ENCODE measurements at regions not wholly inside any gene's neighbourhood (a gene's known extent, or its start where the extent isn't known, plus 50 kb on each side); places are given as distances from the start of the nearest gene placed in this dataset.

DNA sequence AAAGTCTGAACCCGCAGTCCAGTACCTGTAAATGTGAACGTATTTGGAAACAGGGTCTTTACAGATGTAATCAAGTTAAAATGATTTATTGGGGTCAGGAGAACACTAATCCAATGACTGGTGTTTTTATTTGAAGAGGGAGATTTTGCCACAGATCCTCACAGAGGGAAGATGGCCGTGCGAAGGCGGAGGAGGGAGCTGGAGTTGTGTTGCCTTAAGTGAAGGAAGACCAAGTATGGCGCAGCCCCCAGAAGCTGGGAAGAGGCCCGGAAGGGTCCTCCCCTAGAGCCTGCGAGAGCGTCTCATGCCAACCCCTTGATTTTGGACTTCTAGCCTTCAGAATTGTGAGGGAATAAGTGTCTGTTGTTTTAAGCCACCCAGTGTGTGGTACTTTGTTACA lies 102.8 kb upstream of the NUDT4 start:
- CTCF ChIA-PET = no interaction called here
- POLR2A ChIA-PET (ENCODE audit: unreplicated experiment) = no interaction called here
- no TSS peak for BruUV-seq (replicated peaks)
- H3K4me2 ChIP-seq = no peak overlapping the region
- no peak overlapping the region for H3K4me3 ChIP-seq
- no peaks in the 10 kb centered on the region for H3K36me3 ChIP-seq (ENCODE audit: low read depth)
- peaks cover 10% of the 10 kb centered on the region for H3K4me1 ChIP-seq (replicated peaks; ENCODE audit: insufficient read depth)
- TF ChIP-seq, protein P1, sequence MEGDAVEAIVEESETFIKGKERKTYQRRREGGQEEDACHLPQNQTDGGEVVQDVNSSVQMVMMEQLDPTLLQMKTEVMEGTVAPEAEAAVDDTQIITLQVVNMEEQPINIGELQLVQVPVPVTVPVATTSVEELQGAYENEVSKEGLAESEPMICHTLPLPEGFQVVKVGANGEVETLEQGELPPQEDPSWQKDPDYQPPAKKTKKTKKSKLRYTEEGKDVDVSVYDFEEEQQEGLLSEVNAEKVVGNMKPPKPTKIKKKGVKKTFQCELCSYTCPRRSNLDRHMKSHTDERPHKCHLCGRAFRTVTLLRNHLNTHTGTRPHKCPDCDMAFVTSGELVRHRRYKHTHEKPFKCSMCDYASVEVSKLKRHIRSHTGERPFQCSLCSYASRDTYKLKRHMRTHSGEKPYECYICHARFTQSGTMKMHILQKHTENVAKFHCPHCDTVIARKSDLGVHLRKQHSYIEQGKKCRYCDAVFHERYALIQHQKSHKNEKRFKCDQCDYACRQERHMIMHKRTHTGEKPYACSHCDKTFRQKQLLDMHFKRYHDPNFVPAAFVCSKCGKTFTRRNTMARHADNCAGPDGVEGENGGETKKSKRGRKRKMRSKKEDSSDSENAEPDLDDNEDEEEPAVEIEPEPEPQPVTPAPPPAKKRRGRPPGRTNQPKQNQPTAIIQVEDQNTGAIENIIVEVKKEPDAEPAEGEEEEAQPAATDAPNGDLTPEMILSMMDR (conservative IDR thresholded peaks at IDR 0.05) = no peak
- TF ChIP-seq EZH2 (IDR thresholded peaks at IDR 0.05; ENCODE audit: low read depth) = no peak
- H3K27ac ChIP-seq = no peak overlapping the region
- no peaks in the 10 kb centered on the region for H3K9me3 ChIP-seq (ENCODE audit: insufficient read depth, low read depth)
- DNase-seq = no peak
- H3F3A ChIP-seq (ENCODE audit: insufficient read depth, low read depth) = no peaks in the 10 kb centered on the region
- H3K9me2 ChIP-seq (ENCODE audit: insufficient read depth) = no peaks in the 10 kb centered on the region
- intact Hi-C loops (cut with micrococcal nuclease; ENCODE audit: unreplicated experiment) = no loop called here
- no peaks in the 10 kb centered on the region for H3K79me2 ChIP-seq (ENCODE audit: low read depth)
- no peaks in the 10 kb centered on the region for H4K20me1 ChIP-seq (ENCODE audit: insufficient read depth)
- H2AFZ ChIP-seq = no peak overlapping the region
- no peaks in the 10 kb centered on the region for H3K27me3 ChIP-seq (ENCODE audit: insufficient read depth, low read depth)

DNA sequence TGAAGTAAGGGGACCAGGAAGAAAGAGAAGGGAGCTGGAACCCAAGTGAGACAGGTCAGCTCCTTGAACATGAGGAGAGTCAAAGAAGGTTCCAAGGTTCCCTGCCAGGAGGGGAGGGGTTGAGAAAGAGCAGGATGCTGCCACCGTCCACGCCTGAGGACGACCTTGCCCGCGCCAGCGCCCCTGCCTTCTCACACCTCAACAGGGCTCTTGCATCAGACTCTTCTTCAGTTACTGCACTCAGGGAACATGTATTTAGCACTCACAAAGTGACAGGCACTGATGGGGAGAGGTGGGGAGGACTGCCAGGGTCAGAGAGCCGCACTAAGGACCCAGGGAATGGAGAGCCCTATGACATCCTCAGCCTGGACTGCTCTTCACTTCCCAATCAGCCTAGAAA lies 102.1 kb upstream of the NUDT4 start:
- CTCF ChIA-PET = no interaction called here
- Histone ChIP-seq H3K79me2 (ENCODE audit: low read depth) (no peaks in the 10 kb centered on the region), H3K27me3 (ENCODE audit: insufficient read depth, low read depth) (no peaks in the 10 kb centered on the region), H3F3A (ENCODE audit: insufficient read depth, low read depth) (no peaks in the 10 kb centered on the region), H3K9me3 (ENCODE audit: insufficient read depth, low read depth) (no peaks in the 10 kb centered on the region), H2AFZ (no peak overlapping the region), H3K9me2 (ENCODE audit: insufficient read depth) (no peaks in the 10 kb centered on the region), H3K27ac (no peak overlapping the region), H3K4me3 (no peak overlapping the region), H3K36me3 (ENCODE audit: low read depth) (no peaks in the 10 kb centered on the region), H3K4me2 (no peak overlapping the region), H4K20me1 (ENCODE audit: insufficient read depth) (no peaks in the 10 kb centered on the region), H3K4me1 (replicated peaks; ENCODE audit: insufficient read depth) (peaks cover 16% of the 10 kb centered on the region)
- POLR2A ChIA-PET (ENCODE audit: unreplicated experiment) = no interaction called here
- BruUV-seq (replicated peaks) = no TSS peak
- intact Hi-C loops (cut with micrococcal nuclease; ENCODE audit: unreplicated experiment) = no loop called here
- TF ChIP-seq EZH2 (IDR thresholded peaks at IDR 0.05; ENCODE audit: low read depth) = no peak
- TF ChIP-seq, protein P1 (conservative IDR thresholded peaks at IDR 0.05) = no peak
- DNase-seq = no peak

DNA sequence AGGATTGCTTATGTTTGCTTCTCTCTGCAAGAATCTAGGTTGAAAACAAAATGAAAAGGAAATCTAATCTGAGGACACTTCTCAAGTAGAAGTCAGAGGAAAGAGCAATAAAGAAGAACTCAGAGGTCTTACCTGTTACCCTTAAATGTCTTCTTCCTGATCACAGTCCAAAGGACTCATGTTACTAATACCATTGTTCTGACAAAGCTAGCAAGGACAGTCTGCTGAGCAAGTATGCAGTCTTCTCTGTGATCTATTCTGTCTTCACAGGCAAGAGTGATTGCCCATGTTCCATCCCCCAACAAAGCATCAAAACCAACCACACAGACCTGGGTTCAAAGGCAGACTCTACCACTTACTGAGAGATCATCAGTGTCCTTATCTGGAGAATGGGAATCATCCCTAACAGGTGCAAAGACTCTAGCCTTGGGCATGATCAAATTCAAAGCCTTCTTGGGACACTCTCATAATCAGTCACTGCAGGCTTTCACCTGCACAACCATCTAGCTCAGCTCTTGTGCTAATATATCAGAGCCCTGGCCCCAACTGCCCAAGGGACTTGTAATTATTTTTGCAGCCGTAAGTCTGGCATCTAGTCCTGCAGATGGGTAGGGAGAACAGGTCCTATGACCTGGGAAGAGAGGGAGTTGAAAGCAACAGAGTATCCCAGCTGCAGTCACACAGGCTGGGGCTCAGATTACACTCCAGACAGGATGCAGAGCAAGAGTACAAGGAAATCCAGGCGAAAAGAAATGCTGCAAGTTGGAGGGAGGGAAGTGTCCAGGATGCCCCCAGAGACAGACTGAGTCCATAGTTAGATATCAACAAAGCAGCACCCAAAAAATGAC lies 97.9 kb upstream of the NUDT4 start:
- H3K9me2 ChIP-seq (ENCODE audit: insufficient read depth) = no peaks in the 10 kb centered on the region
- ChIA-PET CTCF (no interaction called here), POLR2A (ENCODE audit: unreplicated experiment) (no interaction called here)
- H3K4me3 ChIP-seq = no peak overlapping the region
- intact Hi-C loops (cut with micrococcal nuclease; ENCODE audit: unreplicated experiment) = no loop called here
- TF ChIP-seq, protein P1 (conservative IDR thresholded peaks at IDR 0.05) = no peak
- no peak for TF ChIP-seq EZH2 (IDR thresholded peaks at IDR 0.05; ENCODE audit: low read depth)
- no peaks in the 10 kb centered on the region for H4K20me1 ChIP-seq (ENCODE audit: insufficient read depth)
- H3K4me1 ChIP-seq (replicated peaks; ENCODE audit: insufficient read depth) = peaks cover 16% of the 10 kb centered on the region
- H3K9me3 ChIP-seq (ENCODE audit: insufficient read depth, low read depth) = no peaks in the 10 kb centered on the region
- no peaks in the 10 kb centered on the region for H3K36me3 ChIP-seq (ENCODE audit: low read depth)
- no peaks in the 10 kb centered on the region for H3F3A ChIP-seq (ENCODE audit: insufficient read depth, low read depth)
- DNase-seq = peak; percentile 6 to 39
- no peaks in the 10 kb centered on the region for H3K79me2 ChIP-seq (ENCODE audit: low read depth)
- H3K27ac ChIP-seq = no peak overlapping the region
- H2AFZ ChIP-seq = no peak overlapping the region; the same call in 1 of the 2 replicates
- BruUV-seq (replicated peaks) = no TSS peak
- no peaks in the 10 kb centered on the region for H3K27me3 ChIP-seq (ENCODE audit: insufficient read depth, low read depth)
- peak overlapping the region; percentile 4; the same call in 1 of the 2 replicates for H3K4me2 ChIP-seq
